Body of pancreas (tissue), 4 donors: ENCODE measurements at regions not wholly inside any gene's neighbourhood (a gene's known extent, or its start where the extent isn't known, plus 50 kb on each side); places are given as distances from the start of the nearest gene placed in this dataset.

ENCODE experiments used
- ATAC-seq: fragments of 150-250 bp; one replicate; pipeline ENCODE4 v1.9.1; 2016
- DNase-seq, 4 donors: peaks; one replicate each; pipeline ENCODE4 v3.0.0-alpha.2; 2019
- H3K27ac ChIP-seq, 4 donors: fragments of 200-600 bp; sonication (generic); 1 replicate in 3 of 4; 2 replicates in 1 of 4; pipeline versions ENCODE4 v1.5.1 to v1.6.1; 2016 to 2019; ENCODE audit warnings: mild to moderate bottlenecking in 1 of 4, mixed read lengths in 1 of 4, moderate library complexity in 1 of 4
- H3K27me3 ChIP-seq, 2 donors: fragments of 200-600 bp; sonication (generic); one replicate each; pipeline ENCODE4 v1.6.0; 2016; ENCODE audit warnings: mild to moderate bottlenecking in 1 of 2
- H3K36me3 ChIP-seq, 2 donors: fragments of 200-600 bp; sonication (generic); replicated peaks in 1 of 2; 2 replicates each; pipeline ENCODE4 v1.5.1; 2016; ENCODE audit warnings: low read depth in 2 of 2; ENCODE audit not compliant: insufficient read depth in 1 of 2
- H3K4me1 ChIP-seq: fragments of 200-600 bp; sonication (generic); one replicate; pipeline ENCODE4 v1.6.0; 2016
- H3K4me3 ChIP-seq, 2 donors: fragments of 200-600 bp; sonication (generic); 1 replicate in 1 of 2; 2 replicates in 1 of 2; pipeline ENCODE4 v1.5.1; 2016 to 2019
- H3K9me3 ChIP-seq, 3 donors: fragments of 200-600 bp; sonication (generic); 1 replicate in 2 of 3; 2 replicates in 1 of 3; pipeline ENCODE4 v1.5.1; 2016
- CTCF ChIP-seq, 7 experiments: fragments of 450-650 bp in 4 of 7; fragments of 200-600 bp in 3 of 7; sonication (generic) in 3 of 7; IDR thresholded peaks; one replicate each; pipeline ENCODE4 v1.5.1; 2016 to 2019; ENCODE audit warnings: antibody characterized with exemption in 7 of 7
- POLR2A ChIP-seq, 3 donors: fragments of 450-650 bp; IDR thresholded peaks; one replicate each; pipeline ENCODE4 v1.6.1; 2016; ENCODE audit warnings: antibody characterized with exemption in 3 of 3, mild to moderate bottlenecking in 2 of 3
- WGBS, 2 donors: methylation state at CpG; one replicate each; pipeline ENCODE4 v1.1.5; 2017; 5-methylcytosine and 5-hydroxymethylcytosine counted together
- intact Hi-C: fragments of 100-400 bp; cut with DNase I; formaldehyde crosslinking; loops from one replicate; pipeline ENCODE4 v1.15.1; 2023

DNA sequence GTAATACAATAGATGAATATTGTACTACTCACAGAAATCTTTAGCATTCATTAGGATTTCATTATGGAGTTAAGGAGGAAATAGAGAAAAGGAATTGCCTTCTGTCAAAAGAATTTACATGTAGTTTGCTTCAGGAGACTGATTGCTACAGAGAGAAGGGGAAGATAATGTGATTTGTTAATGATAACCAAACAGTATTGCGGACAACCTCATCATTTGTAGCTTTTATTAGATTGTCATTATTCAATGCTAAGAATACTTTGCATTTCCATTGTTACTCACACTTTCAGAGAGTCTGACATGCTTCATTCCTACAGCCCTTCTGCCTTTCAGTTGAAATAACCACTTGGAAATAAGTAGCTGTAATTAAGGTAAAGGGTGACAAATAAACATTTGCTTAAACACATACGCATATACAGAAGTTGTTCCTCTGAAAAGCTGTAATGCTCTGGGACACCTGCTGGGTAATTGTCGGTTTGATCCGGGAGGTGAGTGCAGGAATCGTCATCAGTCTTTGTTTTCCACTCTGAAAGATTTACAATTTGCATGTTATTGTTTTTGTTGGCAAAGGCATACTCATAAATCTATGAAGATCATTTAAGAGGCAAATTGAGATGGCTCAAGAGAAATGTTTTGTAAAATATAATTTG is 600.2 kb downstream of the TRHDE start:
- DNase-seq = no peak
- intact Hi-C loops = no loop called here
- TF ChIP-seq CTCF (IDR thresholded peaks at IDR 0.05) (no peak), POLR2A (IDR thresholded peaks at IDR 0.05) (no peak)
- H3K36me3 ChIP-seq = no peaks in the 10 kb centered on the region
- WGBS, 2 donors = 43 to 47% methylated on average over 5 of the region's 5 CpGs
- no peak overlapping the region for H3K27ac ChIP-seq
- no peak for ATAC-seq
- H3K4me1 ChIP-seq = peaks cover 5% of the 10 kb centered on the region
- H3K4me3 ChIP-seq = no peak overlapping the region
- no peaks in the 10 kb centered on the region for H3K9me3 ChIP-seq
- H3K27me3 ChIP-seq = no peaks in the 10 kb centered on the region

DNA sequence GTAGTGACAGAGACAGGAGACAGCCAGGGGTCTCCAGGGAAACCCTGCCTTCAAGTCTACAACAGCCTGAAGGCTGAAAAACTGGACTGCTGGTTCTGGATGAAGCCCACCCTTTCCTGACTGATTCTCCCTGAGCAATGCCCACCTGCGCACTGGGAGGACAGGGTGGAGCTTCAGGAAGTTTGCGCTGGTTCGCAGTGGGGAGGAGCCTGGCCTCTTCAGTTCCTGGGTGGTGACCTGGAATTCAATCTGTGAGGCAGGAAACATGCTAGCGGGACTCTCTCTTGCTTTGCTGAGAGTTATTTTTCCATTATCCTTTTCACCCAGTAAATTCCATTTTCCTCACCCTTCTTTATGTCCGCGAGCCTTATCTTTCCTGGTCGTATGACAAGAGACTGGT is 600.8 kb downstream of the TRHDE start:
- H3K27me3 ChIP-seq = no peaks in the 10 kb centered on the region
- TF ChIP-seq POLR2A (IDR thresholded peaks at IDR 0.05) = no peak
- no peak for TF ChIP-seq CTCF (IDR thresholded peaks at IDR 0.05)
- H3K27ac ChIP-seq = no peak overlapping the region
- peaks cover 5% of the 10 kb centered on the region for H3K4me1 ChIP-seq
- H3K9me3 ChIP-seq = no peaks in the 10 kb centered on the region
- no peak for DNase-seq
- intact Hi-C loops = no loop called here
- H3K4me3 ChIP-seq = no peak overlapping the region
- H3K36me3 ChIP-seq = no peaks in the 10 kb centered on the region
- WGBS, 2 donors = 79 to 83% methylated on average over 7 of the region's 7 CpGs
- ATAC-seq = no peak

DNA sequence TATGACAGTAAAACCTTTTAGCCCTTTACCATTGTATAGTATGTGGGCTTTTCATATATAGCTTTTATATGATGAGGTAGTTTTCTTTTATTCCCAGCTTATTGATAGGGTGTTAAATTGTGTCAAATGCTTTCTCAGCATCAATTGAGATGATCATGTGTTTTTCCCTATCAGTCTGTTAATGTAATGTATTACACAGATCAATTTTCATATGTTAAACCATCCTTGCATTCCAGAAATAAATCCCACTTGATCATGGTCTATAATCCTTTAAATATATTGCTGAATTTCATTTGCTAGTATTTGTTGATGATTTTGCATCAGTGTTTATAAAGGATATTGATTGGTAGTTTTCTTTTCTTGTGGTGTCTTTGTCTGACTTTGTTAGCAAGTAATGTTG is 603.9 kb downstream of the TRHDE start:
- Histone ChIP-seq H3K36me3 (no peaks in the 10 kb centered on the region), H3K9me3 (no peaks in the 10 kb centered on the region), H3K27ac (no peak overlapping the region), H3K4me3 (no peak overlapping the region), H3K27me3 (no peaks in the 10 kb centered on the region), H3K4me1 (no peaks in the 10 kb centered on the region)
- ATAC-seq (no peak), DNase-seq (no peak)
- intact Hi-C loops = no loop called here
- no peak for TF ChIP-seq POLR2A (IDR thresholded peaks at IDR 0.05)
- TF ChIP-seq CTCF (IDR thresholded peaks at IDR 0.05) = no peak

DNA sequence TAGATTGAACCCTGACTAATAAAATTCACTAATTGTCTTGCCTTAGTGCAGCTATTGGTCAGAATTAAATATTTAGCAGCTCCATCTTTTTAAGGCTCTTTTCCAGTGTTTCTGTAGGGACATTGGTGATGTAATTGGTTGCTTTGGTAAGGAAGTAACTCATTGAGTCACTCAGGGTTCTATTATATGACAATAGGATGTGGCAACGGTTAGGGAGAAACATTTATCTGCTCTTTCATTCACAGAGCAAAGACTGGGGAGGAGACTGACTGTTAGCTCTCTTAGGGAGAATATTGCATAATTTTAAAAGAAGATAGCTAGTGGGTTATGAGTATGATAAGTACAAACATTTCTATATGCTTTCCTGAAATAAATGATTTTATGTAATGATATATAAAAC is 616.5 kb downstream of the TRHDE start:
- H3K4me3 ChIP-seq = no peak overlapping the region
- H3K36me3 ChIP-seq = no peaks in the 10 kb centered on the region
- ATAC-seq (no peak), DNase-seq (no peak)
- no peak for TF ChIP-seq CTCF (IDR thresholded peaks at IDR 0.05)
- H3K27me3 ChIP-seq = no peaks in the 10 kb centered on the region
- H3K9me3 ChIP-seq = no peaks in the 10 kb centered on the region
- intact Hi-C loops = no loop called here
- WGBS, 2 donors = 4 to 29% methylated on average over 1 of the region's 1 CpG
- no peaks in the 10 kb centered on the region for H3K4me1 ChIP-seq
- no peak overlapping the region for H3K27ac ChIP-seq

DNA sequence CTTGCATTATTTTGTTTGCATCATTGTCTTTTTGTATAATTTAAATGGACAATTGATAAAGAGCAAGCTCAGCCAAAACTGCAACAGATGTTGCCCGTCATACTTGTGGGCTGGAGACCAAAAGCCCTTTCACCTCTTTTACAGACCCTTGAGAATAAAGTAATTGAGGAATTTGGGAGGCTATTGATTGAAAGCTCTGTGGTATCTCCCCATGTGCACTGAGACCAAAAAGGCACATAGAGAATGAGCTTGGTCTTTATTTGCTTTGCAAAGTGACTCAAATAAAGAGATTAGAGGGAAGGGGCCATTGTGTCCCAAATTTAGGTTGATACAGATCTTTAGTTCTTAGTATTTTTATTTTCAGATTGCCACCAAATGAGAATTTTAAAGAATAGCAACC is 617.6 kb downstream of the TRHDE start:
- Histone ChIP-seq H3K27me3 (no peaks in the 10 kb centered on the region), H3K9me3 (no peaks in the 10 kb centered on the region), H3K36me3 (no peaks in the 10 kb centered on the region), H3K27ac (no peak overlapping the region), H3K4me1 (no peaks in the 10 kb centered on the region), H3K4me3 (no peak overlapping the region)
- WGBS, 2 donors = 41 to 42% methylated on average over 1 of the region's 1 CpG
- DNase-seq (no peak), ATAC-seq (no peak)
- no peak for TF ChIP-seq CTCF (IDR thresholded peaks at IDR 0.05)
- TF ChIP-seq POLR2A (IDR thresholded peaks at IDR 0.05) = no peak
- intact Hi-C loops = no loop called here
